Endothelial cell of umbilical vein (primary cell): ENCODE measurements at regions not wholly inside any gene's neighbourhood (a gene's known extent, or its start where the extent isn't known, plus 50 kb on each side); places are given as distances from the start of the nearest gene placed in this dataset.

ENCODE experiments used
- BruUV-seq: library from RNA; stranded (reverse); fragments of 400-500 nt; replicated peaks from 2 replicates; lab custom pipeline; 2021; lab: Mats Ljungman, UMichigan
- CTCF ChIA-PET: fragments of 300-600, 350-600 bp; sonication (Branson Sonifier 250); formaldehyde crosslinking; loops from one replicate; lab custom pipeline; 2021; ENCODE audit warnings: antibody characterized with exemption, inconsistent platforms; lab: Charles Lee
- POLR2A ChIA-PET: fragments of 300-600, 350-600 bp; sonication (Branson Sonifier 250); formaldehyde crosslinking; loops from one replicate; lab custom pipeline; 2021; ENCODE audit warnings: antibody characterized with exemption, inconsistent platforms; lab: Charles Lee
- DNase-seq: peaks from one replicate; pipeline ENCODE4 v3.0.0-alpha.2; 2011; ENCODE audit warnings: low read depth, low spot score
- FAIRE-seq: peaks from 2 replicates; lab custom pipeline; 2011; peaks lifted over from hg19 to GRCh38; lab: Jason Lieb, UNC
- H2AFZ ChIP-seq: 2 replicates; pipeline ENCODE4 v1.6.0; 2012; ENCODE audit warnings: low read depth, low read length, control low read depth, inconsistent platforms
- H3K27ac ChIP-seq: 2 replicates; pipeline ENCODE4 v1.5.1; 2011; ENCODE audit warnings: low read depth, mild to moderate bottlenecking, control low read depth, low read length, moderate library complexity; ENCODE audit not compliant: insufficient read depth
- H3K27me3 ChIP-seq, 2 experiments: 2 replicates each; pipeline versions ENCODE4 v1.6.0 to v1.6.1; 2011; ENCODE audit warnings: low read length in 2 of 2, mixed read lengths in 1 of 2; ENCODE audit not compliant: control insufficient read depth in 2 of 2, insufficient read depth in 2 of 2
- H3K36me3 ChIP-seq, 2 experiments: 2 replicates in 1 of 2; 3 replicates in 1 of 2; pipeline ENCODE4 v1.5.1; 2011; ENCODE audit warnings: low read length in 2 of 2, mild to moderate bottlenecking in 1 of 2, moderate library complexity in 1 of 2; ENCODE audit not compliant: control insufficient read depth in 2 of 2, insufficient read depth in 2 of 2; ENCODE audit errors: extremely low read depth in 1 of 2
- H3K4me1 ChIP-seq: 3 replicates; pipeline ENCODE4 v1.5.1; 2011; ENCODE audit warnings: mild to moderate bottlenecking, low read length; ENCODE audit not compliant: control insufficient read depth, insufficient read depth; ENCODE audit errors: extremely low read depth
- H3K4me2 ChIP-seq: 2 replicates; pipeline ENCODE4 v1.6.1; 2011; ENCODE audit warnings: low read length, control low read depth, mixed read lengths; ENCODE audit not compliant: insufficient read depth
- H3K4me3 ChIP-seq, 3 experiments: fragments of 200-600 bp in 1 of 3; sonication (generic), shearing (Covaris generic) in 1 of 3; replicated peaks in 1 of 3; 2 replicates each; pipeline ENCODE4 v1.5.1; 2011 to 2016; ENCODE audit warnings: control low read depth in 3 of 3, low read length in 3 of 3, mild to moderate bottlenecking in 2 of 3, inconsistent platforms in 1 of 3, low read depth in 1 of 3, moderate library complexity in 1 of 3; ENCODE audit not compliant: insufficient read depth in 1 of 3
- H3K79me2 ChIP-seq: 2 replicates; pipeline ENCODE4 v1.6.0; 2012; ENCODE audit warnings: low read length, inconsistent platforms; ENCODE audit not compliant: control insufficient read depth, insufficient read depth
- H3K9ac ChIP-seq: replicated peaks from 2 replicates; pipeline ENCODE3; 2011; ENCODE audit warnings: low read length, control low read depth; ENCODE audit not compliant: insufficient read depth; ENCODE audit errors: extremely low read depth
- H3K9me1 ChIP-seq: replicated peaks from 3 replicates; pipeline ENCODE4 v1.6.0; 2011; ENCODE audit warnings: mild to moderate bottlenecking, low read length; ENCODE audit not compliant: control insufficient read depth, insufficient read depth; ENCODE audit errors: extremely low read depth
- H3K9me3 ChIP-seq: replicated peaks from 2 replicates; pipeline ENCODE4 v1.5.1; 2012; ENCODE audit warnings: low read length, inconsistent platforms; ENCODE audit not compliant: control insufficient read depth, insufficient read depth
- H4K20me1 ChIP-seq: replicated peaks from 2 replicates; pipeline ENCODE3; 2011; ENCODE audit warnings: mild to moderate bottlenecking, low read length; ENCODE audit not compliant: control insufficient read depth, insufficient read depth; ENCODE audit errors: extremely low read depth
- EZH2 ChIP-seq: IDR thresholded peaks from 2 replicates; pipeline ENCODE4 v1.6.1; 2012; ENCODE audit warnings: borderline replicate concordance, low read depth, mild to moderate bottlenecking, moderate library complexity, low read length, inconsistent platforms; ENCODE audit not compliant: severe bottlenecking
- FOS ChIP-seq: IDR thresholded peaks from 2 replicates; pipeline ENCODE4 v1.6.1; 2011; ENCODE audit warnings: mild to moderate bottlenecking, low read length, moderate library complexity, borderline replicate concordance; ENCODE audit not compliant: insufficient read depth
- GATA2 ChIP-seq: IDR thresholded peaks from 2 replicates; pipeline ENCODE4 v1.7.0; 2011; ENCODE audit warnings: low read depth, mild to moderate bottlenecking, moderate library complexity, mixed read lengths, low read length; ENCODE audit not compliant: insufficient read length, insufficient read depth
- JUN ChIP-seq: IDR thresholded peaks from 2 replicates; pipeline ENCODE4 v1.6.1; 2011; ENCODE audit warnings: borderline replicate concordance, low read depth; ENCODE audit not compliant: insufficient read length, insufficient read depth
- MAX ChIP-seq: IDR thresholded peaks from 2 replicates; pipeline ENCODE4 v1.6.1; 2011; ENCODE audit not compliant: insufficient read depth, insufficient read length
- MYC ChIP-seq: IDR thresholded peaks from one replicate; pipeline ENCODE4 v1.6.1; 2011; ENCODE audit warnings: mild to moderate bottlenecking, low read depth, low read length
- POLR2A ChIP-seq: IDR thresholded peaks from 2 replicates; pipeline ENCODE4 v1.6.1; 2012; ENCODE audit warnings: low read depth, mild to moderate bottlenecking, control low read depth, low read length
- POLR2AphosphoS5 ChIP-seq: IDR thresholded peaks from 2 replicates; pipeline ENCODE4 v1.6.1; 2012; ENCODE audit warnings: low read depth, mild to moderate bottlenecking, control low read depth, low read length, moderate library complexity; ENCODE audit not compliant: insufficient read depth
- dilution Hi-C: fragments of 300-500 bp; cut with MboI; formaldehyde crosslinking; loops from one replicate; pipeline ENCODE4 v1.15.0; 2019; ENCODE audit warnings: low sequenced_read_pairs; ENCODE audit not compliant: extremely low pct_ligation_motif_present
- intact Hi-C: fragments of 100-400 bp; cut with micrococcal nuclease; formaldehyde crosslinking; loops from one replicate; pipeline ENCODE4 v1.10.0; 2022
- TF ChIP-seq, protein P1 (sequence below), 2 donors: IDR thresholded peaks; 1 replicate in 1 of 2; 2 replicates in 1 of 2; pipeline ENCODE4 v1.5.1; 2011; ENCODE audit warnings: low read length in 2 of 2, mild to moderate bottlenecking in 2 of 2, moderate library complexity in 2 of 2, control low read depth in 1 of 2, inconsistent platforms in 1 of 2, low read depth in 1 of 2; ENCODE audit not compliant: insufficient read depth in 1 of 2; ENCODE audit errors: extremely low read depth in 1 of 2

GRCh38 chr2:220065581-220065980 is 438.2 kb downstream of the SLC4A3 start:
- Histone ChIP-seq H4K20me1 (no peaks in the 10 kb centered on the region), H3K9me1 (no peaks in the 10 kb centered on the region), H3K9me3 (no peaks in the 10 kb centered on the region), H3K4me2 (no peak overlapping the region), H3K4me1 (no peaks in the 10 kb centered on the region), H3K27ac (no peak overlapping the region), H3K36me3 (no peaks in the 10 kb centered on the region), H3K79me2 (no peaks in the 10 kb centered on the region), H3K9ac (no peak overlapping the region), H3K27me3 (no peaks in the 10 kb centered on the region), H2AFZ (no peak overlapping the region), H3K4me3 (no peak overlapping the region)
- intact Hi-C loops, result no loop called here
- dilution Hi-C loops, result no loop called here
- DNase-seq (no peak), FAIRE-seq (no peak)
- TF ChIP-seq MYC (no peak), MAX (no peak), GATA2 (no peak), JUN (no peak), EZH2 (no peak), FOS (no peak), POLR2AphosphoS5 (no peak), POLR2A (no peak)
- BruUV-seq, result no TSS peak
- ChIA-PET POLR2A (no interaction called here), CTCF (no interaction called here)

GRCh38 chr2:220068846-220069245 is 441.4 kb downstream of the SLC4A3 start:
- Histone ChIP-seq H3K27ac (no peak overlapping the region), H3K4me3 (no peak overlapping the region), H3K79me2 (no peaks in the 10 kb centered on the region), H3K9me1 (no peaks in the 10 kb centered on the region), H3K36me3 (no peaks in the 10 kb centered on the region), H3K4me1 (no peaks in the 10 kb centered on the region), H4K20me1 (no peaks in the 10 kb centered on the region), H3K9me3 (no peaks in the 10 kb centered on the region), H3K9ac (no peak overlapping the region), H3K27me3 (no peaks in the 10 kb centered on the region), H2AFZ (no peak overlapping the region), H3K4me2 (no peak overlapping the region)
- BruUV-seq, result no TSS peak
- TF ChIP-seq POLR2A, result no peak
- TF ChIP-seq JUN, result no peak
- TF ChIP-seq MYC, result no peak
- no peak for TF ChIP-seq MAX
- no peak for TF ChIP-seq FOS
- no peak for TF ChIP-seq POLR2AphosphoS5
- no peak for TF ChIP-seq GATA2
- TF ChIP-seq, protein P1, sequence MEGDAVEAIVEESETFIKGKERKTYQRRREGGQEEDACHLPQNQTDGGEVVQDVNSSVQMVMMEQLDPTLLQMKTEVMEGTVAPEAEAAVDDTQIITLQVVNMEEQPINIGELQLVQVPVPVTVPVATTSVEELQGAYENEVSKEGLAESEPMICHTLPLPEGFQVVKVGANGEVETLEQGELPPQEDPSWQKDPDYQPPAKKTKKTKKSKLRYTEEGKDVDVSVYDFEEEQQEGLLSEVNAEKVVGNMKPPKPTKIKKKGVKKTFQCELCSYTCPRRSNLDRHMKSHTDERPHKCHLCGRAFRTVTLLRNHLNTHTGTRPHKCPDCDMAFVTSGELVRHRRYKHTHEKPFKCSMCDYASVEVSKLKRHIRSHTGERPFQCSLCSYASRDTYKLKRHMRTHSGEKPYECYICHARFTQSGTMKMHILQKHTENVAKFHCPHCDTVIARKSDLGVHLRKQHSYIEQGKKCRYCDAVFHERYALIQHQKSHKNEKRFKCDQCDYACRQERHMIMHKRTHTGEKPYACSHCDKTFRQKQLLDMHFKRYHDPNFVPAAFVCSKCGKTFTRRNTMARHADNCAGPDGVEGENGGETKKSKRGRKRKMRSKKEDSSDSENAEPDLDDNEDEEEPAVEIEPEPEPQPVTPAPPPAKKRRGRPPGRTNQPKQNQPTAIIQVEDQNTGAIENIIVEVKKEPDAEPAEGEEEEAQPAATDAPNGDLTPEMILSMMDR (IDR thresholded peaks at IDR 0.05; ENCODE audit: extremely low read depth in 1 of 2, insufficient read depth in 1 of 2, low read depth in 1 of 2, low read length in 2 of 2), result no peak
- TF ChIP-seq EZH2, result no peak
- intact Hi-C loops (no loop called here), dilution Hi-C loops (no loop called here)
- DNase-seq (no peak), FAIRE-seq (no peak)
- ChIA-PET POLR2A (no interaction called here), CTCF (no interaction called here)
